HUES48 (cell line): ENCODE measurements at regions not wholly inside any gene's neighbourhood (a gene's known extent, or its start where the extent isn't known, plus 50 kb on each side); places are given as distances from the start of the nearest gene placed in this dataset.

Source experiments
- H3K27ac ChIP-seq: one replicate; pipeline ENCODE4 v1.7.0; 2013; ENCODE audit warnings: low read depth, low read length, inconsistent platforms
- H3K27me3 ChIP-seq: 2 replicates; pipeline ENCODE4 v1.6.1; 2013; ENCODE audit warnings: mild to moderate bottlenecking, low read length; ENCODE audit not compliant: control insufficient read depth, insufficient read depth
- H3K36me3 ChIP-seq: 2 replicates; pipeline ENCODE4 v1.6.1; 2013; ENCODE audit warnings: low read length; ENCODE audit not compliant: control insufficient read depth, insufficient read depth
- H3K4me1 ChIP-seq: 2 replicates; pipeline ENCODE4 v1.6.1; 2013; ENCODE audit warnings: mild to moderate bottlenecking, low read length; ENCODE audit not compliant: control insufficient read depth, insufficient read depth
- H3K4me3 ChIP-seq: 2 replicates; pipeline ENCODE4 v1.5.1; 2013; ENCODE audit warnings: mild to moderate bottlenecking, low read depth, low read length
- H3K9ac ChIP-seq: 2 replicates; pipeline ENCODE4 v1.6.1; 2013; ENCODE audit warnings: mild to moderate bottlenecking, low read depth, low read length, moderate library complexity
- H3K9me3 ChIP-seq: 2 replicates; pipeline ENCODE4 v1.6.1; 2013; ENCODE audit warnings: low read length; ENCODE audit not compliant: control insufficient read depth, insufficient read depth

GRCh38 chr5:135186662-135187522 lies 152.9 kb upstream of the PITX1 start:
- H3K27ac ChIP-seq, result no peak overlapping the region

GRCh38 chr5:135185481-135186065 lies 151.5 kb upstream of the PITX1 start:
- Histone ChIP-seq H3K27me3 (peaks cover 6% of the 10 kb centered on the region), H3K4me3 (no peak overlapping the region), H3K9me3 (no peaks in the 10 kb centered on the region), H3K4me1 (no peaks in the 10 kb centered on the region), H3K27ac (no peak overlapping the region), H3K9ac (no peak overlapping the region), H3K36me3 (no peaks in the 10 kb centered on the region)

More at GRCh38 chr5:135186662-135187522, 152.9 kb upstream of the PITX1 start:
- Histone ChIP-seq H3K4me3 (no peak overlapping the region), H3K9ac (no peak overlapping the region), H3K36me3 (no peaks in the 10 kb centered on the region), H3K27me3 (peaks cover 19% of the 10 kb centered on the region), H3K9me3 (no peaks in the 10 kb centered on the region), H3K4me1 (no peaks in the 10 kb centered on the region)

- no peak overlapping the region for H3K27ac ChIP-seq
These were observed 150.6 kb upstream of the PITX1 start for GRCh38 chr5:135184646-135185045.

GRCh38 chr5:135183464-135183863 lies 149.4 kb upstream of the PITX1 start:
- Histone ChIP-seq H3K4me1 (no peaks in the 10 kb centered on the region), H3K9ac (no peak overlapping the region), H3K4me3 (no peak overlapping the region), H3K27ac (no peak overlapping the region), H3K36me3 (no peaks in the 10 kb centered on the region), H3K27me3 (no peaks in the 10 kb centered on the region), H3K9me3 (no peaks in the 10 kb centered on the region)

More at GRCh38 chr5:135184646-135185045, 150.6 kb upstream of the PITX1 start:
- Histone ChIP-seq H3K27me3 (no peaks in the 10 kb centered on the region), H3K4me1 (no peaks in the 10 kb centered on the region), H3K9ac (no peak overlapping the region), H3K9me3 (no peaks in the 10 kb centered on the region), H3K36me3 (no peaks in the 10 kb centered on the region), H3K4me3 (no peak overlapping the region)

GRCh38 chr5:135182675-135183074 lies 148.6 kb upstream of the PITX1 start:
- Histone ChIP-seq H3K4me3 (no peak overlapping the region), H3K4me1 (no peaks in the 10 kb centered on the region), H3K9ac (no peak overlapping the region), H3K36me3 (no peaks in the 10 kb centered on the region), H3K27me3 (no peaks in the 10 kb centered on the region), H3K27ac (no peak overlapping the region), H3K9me3 (no peaks in the 10 kb centered on the region)

- Histone ChIP-seq H3K9ac (no peak overlapping the region), H3K27ac (no peak overlapping the region), H3K9me3 (no peaks in the 10 kb centered on the region), H3K27me3 (no peaks in the 10 kb centered on the region), H3K4me3 (no peak overlapping the region), H3K36me3 (no peaks in the 10 kb centered on the region), H3K4me1 (no peaks in the 10 kb centered on the region)
These were observed 147.6 kb upstream of the PITX1 start for GRCh38 chr5:135181653-135182052.

GRCh38 chr5:135179308-135179980 lies 145.4 kb upstream of the PITX1 start:
- no peaks in the 10 kb centered on the region for H3K9me3 ChIP-seq
- no peak overlapping the region for H3K4me3 ChIP-seq
- H3K9ac ChIP-seq, result no peak overlapping the region
- H3K36me3 ChIP-seq, result no peaks in the 10 kb centered on the region
- H3K27me3 ChIP-seq, result no peaks in the 10 kb centered on the region
- H3K27ac ChIP-seq, result no peak overlapping the region
- no peaks in the 10 kb centered on the region for H3K4me1 ChIP-seq

GRCh38 chr5:135178476-135179155 lies 144.6 kb upstream of the PITX1 start:
- Histone ChIP-seq H3K9me3 (no peaks in the 10 kb centered on the region), H3K9ac (no peak overlapping the region), H3K4me3 (no peak overlapping the region), H3K4me1 (no peaks in the 10 kb centered on the region), H3K27me3 (no peaks in the 10 kb centered on the region), H3K27ac (no peak overlapping the region), H3K36me3 (no peaks in the 10 kb centered on the region)

GRCh38 chr5:135177591-135177990 lies 143.6 kb upstream of the PITX1 start:
- Histone ChIP-seq H3K4me1 (no peaks in the 10 kb centered on the region), H3K4me3 (no peak overlapping the region), H3K27me3 (0 out of 2 replicates have a peak, but pooled peaks cover 3% of the 10 kb centered on the region), H3K9ac (no peak overlapping the region), H3K36me3 (no peaks in the 10 kb centered on the region), H3K9me3 (no peaks in the 10 kb centered on the region), H3K27ac (no peak overlapping the region)

- H3K4me3 ChIP-seq, result no peak overlapping the region
- no peaks in the 10 kb centered on the region for H3K9me3 ChIP-seq
- H3K27ac ChIP-seq, result no peak overlapping the region
- H3K27me3 ChIP-seq, result 0 out of 2 replicates have a peak, but pooled peaks cover 4% of the 10 kb centered on the region
- H3K36me3 ChIP-seq, result no peaks in the 10 kb centered on the region
- no peaks in the 10 kb centered on the region for H3K4me1 ChIP-seq
- H3K9ac ChIP-seq, result no peak overlapping the region
These were observed 143.0 kb upstream of the PITX1 start for GRCh38 chr5:135176991-135177390.
